Spleen (tissue), 11 donors: ENCODE measurements at regions not wholly inside any gene's neighbourhood (a gene's known extent, or its start where the extent isn't known, plus 50 kb on each side); places are given as distances from the start of the nearest gene placed in this dataset.

ENCODE experiments used
- DNase-seq: peaks from one replicate; pipeline ENCODE4 v3.0.0-alpha.2; 2020
- H3K27ac ChIP-seq, 8 donors: fragments of 200-600 bp; sonication (generic) in 7 of 8; 1 replicate in 4 of 8; 2 replicates in 4 of 8; pipeline versions ENCODE4 v1.5.0 to v1.8.0; 2016 to 2021; ENCODE audit warnings: inconsistent platforms in 4 of 8, mild to moderate bottlenecking in 4 of 8, moderate library complexity in 1 of 8
- H3K27me3 ChIP-seq, 7 donors: fragments of 200-600 bp; sonication (generic) in 6 of 7; replicated peaks in 1 of 7; 1 replicate in 4 of 7; 2 replicates in 3 of 7; pipeline versions ENCODE4 v1.5.0 to v1.8.0; 2016 to 2021; ENCODE audit warnings: inconsistent platforms in 3 of 7, mild to moderate bottlenecking in 1 of 7
- H3K36me3 ChIP-seq, 6 donors: fragments of 200-600 bp; sonication (generic) in 5 of 6; 1 replicate in 4 of 6; 2 replicates in 2 of 6; pipeline versions ENCODE4 v1.5.0 to v1.8.0; 2016 to 2021; ENCODE audit warnings: inconsistent platforms in 2 of 6
- H3K4me1 ChIP-seq, 6 donors: fragments of 200-600 bp; sonication (generic) in 5 of 6; 1 replicate in 3 of 6; 2 replicates in 3 of 6; pipeline versions ENCODE4 v1.5.0 to v1.8.0; 2016 to 2021; ENCODE audit warnings: inconsistent platforms in 3 of 6
- H3K4me3 ChIP-seq, 8 donors: fragments of 200-600 bp; sonication (generic) in 7 of 8; 1 replicate in 4 of 8; 2 replicates in 4 of 8; pipeline versions ENCODE4 v1.5.0 to v1.8.0; 2016 to 2021; ENCODE audit warnings: inconsistent platforms in 4 of 8, mild to moderate bottlenecking in 4 of 8, moderate library complexity in 2 of 8
- H3K9me3 ChIP-seq, 8 donors: fragments of 200-600 bp; sonication (generic) in 7 of 8; 1 replicate in 4 of 8; 2 replicates in 4 of 8; pipeline versions ENCODE4 v1.5.0 to v1.8.0; 2016 to 2021; ENCODE audit warnings: inconsistent platforms in 4 of 8
- POLR2A ChIP-seq, 3 donors: fragments of 450-650 bp; IDR thresholded peaks; one replicate each; pipeline ENCODE4 v1.5.1; 2017; ENCODE audit warnings: antibody characterized with exemption in 3 of 3, mild to moderate bottlenecking in 1 of 3
- POLR2AphosphoS5 ChIP-seq, 3 donors: sonication (generic); formaldehyde crosslinking; IDR thresholded peaks; one replicate each; pipeline ENCODE4 v1.5.1; 2017; ENCODE audit warnings: antibody characterized with exemption in 3 of 3
- WGBS, 5 donors: extraction: QIAGEN DNeasy Blood & Tissue Kit in 3 of 5; methylation state at CpG; one replicate each; pipeline versions ENCODE4 v1.1.5 to v1.1.7; 2013 to 2018; 5-methylcytosine and 5-hydroxymethylcytosine counted together
- intact Hi-C: fragments of 100-400 bp; cut with DNase I; formaldehyde crosslinking; loops from one replicate; pipeline ENCODE4 v1.15.0; 2023; ENCODE audit warnings: low total_unique reads
- TF ChIP-seq, protein P1 (sequence below), 11 experiments: fragments of 200-600 bp in 7 of 11; fragments of 450-650 bp in 4 of 11; sonication (generic) in 4 of 11; IDR thresholded peaks in 8 of 11; conservative IDR thresholded peaks in 3 of 11; 1 replicate in 7 of 11; 2 replicates in 4 of 11; pipeline versions ENCODE4 v1.4.0 to v1.8.0; 2016 to 2021; ENCODE audit warnings: antibody characterized with exemption in 11 of 11, inconsistent platforms in 4 of 11, mild to moderate bottlenecking in 1 of 11
- donor health status: healthy with polysubstance abuse.
- donor health status: DM: no; HTN: no; CAD: no; lungs with moderate emphysema.
- donor health status: DM: no; HTN: no; CAD: no.
- donor health status: Bipolar disorder and iron deficiency.
- donor health status: healthy.
- donor health status: DM: no; HTN: no; CAD: no.
- donor health status: DM: yes; HTN: yes; CAD: no.

DNA sequence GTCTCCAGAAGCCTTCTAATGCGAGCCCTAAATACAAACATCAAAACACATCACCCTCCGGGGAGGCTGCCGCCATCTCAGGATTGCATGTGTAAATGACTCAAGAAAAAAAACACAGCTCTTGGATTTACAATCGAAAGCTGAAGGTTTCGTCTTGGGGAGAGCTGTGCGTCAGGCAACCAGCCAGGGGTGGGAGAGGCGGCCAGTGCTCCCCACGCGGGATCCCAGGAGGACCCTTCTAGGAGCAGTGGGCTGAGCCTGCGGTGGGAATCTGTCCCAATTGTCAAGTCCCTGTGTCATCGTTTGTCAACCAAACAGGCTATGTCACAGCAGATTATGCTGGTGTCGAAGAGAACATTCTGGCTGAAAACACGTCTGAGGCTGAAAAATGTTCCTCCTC, 209.7 kb downstream of the ABCC12 start:
- H3K27ac ChIP-seq, result no peak overlapping the region
- H3K4me3 ChIP-seq, result no peak overlapping the region
- intact Hi-C loops, result no loop called here
- TF ChIP-seq, protein P1, sequence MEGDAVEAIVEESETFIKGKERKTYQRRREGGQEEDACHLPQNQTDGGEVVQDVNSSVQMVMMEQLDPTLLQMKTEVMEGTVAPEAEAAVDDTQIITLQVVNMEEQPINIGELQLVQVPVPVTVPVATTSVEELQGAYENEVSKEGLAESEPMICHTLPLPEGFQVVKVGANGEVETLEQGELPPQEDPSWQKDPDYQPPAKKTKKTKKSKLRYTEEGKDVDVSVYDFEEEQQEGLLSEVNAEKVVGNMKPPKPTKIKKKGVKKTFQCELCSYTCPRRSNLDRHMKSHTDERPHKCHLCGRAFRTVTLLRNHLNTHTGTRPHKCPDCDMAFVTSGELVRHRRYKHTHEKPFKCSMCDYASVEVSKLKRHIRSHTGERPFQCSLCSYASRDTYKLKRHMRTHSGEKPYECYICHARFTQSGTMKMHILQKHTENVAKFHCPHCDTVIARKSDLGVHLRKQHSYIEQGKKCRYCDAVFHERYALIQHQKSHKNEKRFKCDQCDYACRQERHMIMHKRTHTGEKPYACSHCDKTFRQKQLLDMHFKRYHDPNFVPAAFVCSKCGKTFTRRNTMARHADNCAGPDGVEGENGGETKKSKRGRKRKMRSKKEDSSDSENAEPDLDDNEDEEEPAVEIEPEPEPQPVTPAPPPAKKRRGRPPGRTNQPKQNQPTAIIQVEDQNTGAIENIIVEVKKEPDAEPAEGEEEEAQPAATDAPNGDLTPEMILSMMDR (IDR thresholded peaks at IDR 0.05 in 8 of 11, conservative IDR thresholded peaks at IDR 0.05 in 3 of 11), result no peak
- no peak for TF ChIP-seq POLR2AphosphoS5 (IDR thresholded peaks at IDR 0.05)
- TF ChIP-seq POLR2A (IDR thresholded peaks at IDR 0.05), result no peak
- 80 to 87% (median 85%) methylated on average over 13 of the region's 13 CpGs for WGBS, 5 donors
- DNase-seq, result no peak
- no peaks in the 10 kb centered on the region for H3K9me3 ChIP-seq
- H3K36me3 ChIP-seq, result no peaks in the 10 kb centered on the region
- peaks cover 0 to 5% (median 0%) of the 10 kb centered on the region in 7 donors for H3K27me3 ChIP-seq
- peaks cover 0 to 5% (median 0%) of the 10 kb centered on the region in 6 donors for H3K4me1 ChIP-seq

DNA sequence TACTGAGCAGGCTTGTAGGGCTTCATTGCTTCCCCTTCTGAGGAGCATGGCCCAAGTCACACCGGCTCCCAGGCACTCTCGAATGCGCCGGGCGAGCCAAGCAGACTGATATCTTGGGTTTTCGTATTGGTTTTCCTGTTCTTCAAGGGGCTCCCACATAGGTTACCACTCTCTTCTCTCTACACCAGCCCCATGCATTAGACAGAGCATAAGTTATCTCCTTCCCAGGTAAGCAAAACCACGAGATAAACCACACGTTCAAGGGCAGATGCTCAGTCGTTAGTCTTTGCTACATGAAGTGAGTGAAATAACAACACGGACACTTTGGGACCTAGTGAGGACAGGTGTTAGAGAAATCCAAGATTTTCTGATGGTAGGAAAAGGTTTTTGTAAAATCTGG, 211.2 kb downstream of the ABCC12 start:
- Histone ChIP-seq H3K9me3 (no peaks in the 10 kb centered on the region), H3K4me1 (peaks cover 0 to 5% (median 0%) of the 10 kb centered on the region in 6 donors), H3K27ac (no peak overlapping the region), H3K4me3 (no peak overlapping the region), H3K27me3 (peaks cover 0 to 5% (median 0%) of the 10 kb centered on the region in 7 donors), H3K36me3 (no peaks in the 10 kb centered on the region)
- intact Hi-C loops, result no loop called here
- WGBS, 5 donors, result 83 to 91% (median 85%) methylated on average over 10 of the region's 10 CpGs
- no peak for DNase-seq
- TF ChIP-seq, protein P1 (IDR thresholded peaks at IDR 0.05 in 8 of 11, conservative IDR thresholded peaks at IDR 0.05 in 3 of 11), result no peak
- TF ChIP-seq POLR2AphosphoS5 (IDR thresholded peaks at IDR 0.05), result no peak
- no peak for TF ChIP-seq POLR2A (IDR thresholded peaks at IDR 0.05)

DNA sequence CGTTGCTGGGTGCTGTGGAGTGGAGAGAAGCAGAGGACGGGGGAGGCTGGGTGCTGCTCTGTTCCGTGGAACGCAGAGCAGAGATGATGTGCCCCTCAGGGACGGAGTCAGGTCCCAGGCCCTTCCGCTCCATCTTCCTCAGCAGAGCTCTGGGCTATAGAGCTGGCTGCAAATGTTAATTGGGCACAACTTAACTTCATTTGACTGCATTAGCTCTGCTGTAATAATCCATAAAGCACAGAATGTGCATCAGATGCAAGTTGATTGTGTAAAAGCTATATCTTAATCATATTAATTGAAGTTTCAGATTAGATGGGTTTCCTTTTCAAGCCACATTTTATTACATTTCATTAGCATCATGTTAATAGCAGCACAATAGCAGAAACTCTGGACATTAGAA, 212.6 kb downstream of the ABCC12 start:
- DNase-seq, result no peak
- WGBS, 5 donors, result 78 to 90% (median 85%) methylated on average over 6 of the region's 6 CpGs
- no peaks in the 10 kb centered on the region for H3K36me3 ChIP-seq
- H3K4me1 ChIP-seq, result peaks cover 0 to 5% (median 0%) of the 10 kb centered on the region in 6 donors
- no peak overlapping the region for H3K27ac ChIP-seq
- intact Hi-C loops, result no loop called here
- H3K9me3 ChIP-seq, result no peaks in the 10 kb centered on the region
- TF ChIP-seq POLR2A (IDR thresholded peaks at IDR 0.05), result no peak
- TF ChIP-seq, protein P1 (IDR thresholded peaks at IDR 0.05 in 8 of 11, conservative IDR thresholded peaks at IDR 0.05 in 3 of 11), result no peak
- H3K4me3 ChIP-seq, result no peak overlapping the region
- peaks cover 0 to 5% (median 0%) of the 10 kb centered on the region in 7 donors for H3K27me3 ChIP-seq

DNA sequence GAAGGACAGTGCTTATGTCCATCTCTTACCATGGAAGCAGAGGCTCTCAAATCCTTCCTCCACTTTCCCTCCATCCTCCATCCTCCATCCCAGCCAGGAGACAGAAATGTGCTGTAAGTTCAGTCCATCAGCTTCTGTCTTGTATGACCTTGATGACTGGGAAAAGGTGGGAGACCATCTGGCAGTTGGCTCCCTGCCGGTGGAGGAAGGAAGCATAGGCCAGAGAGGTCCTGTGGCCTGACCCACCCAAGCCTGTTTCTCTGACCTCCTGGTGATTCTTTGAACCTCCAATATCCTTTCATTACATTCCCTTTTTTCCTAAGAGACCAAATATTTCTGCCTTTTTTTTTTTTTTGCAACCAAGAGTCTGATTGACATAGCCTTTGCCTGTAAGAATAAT, 215.3 kb downstream of the ABCC12 start:
- Histone ChIP-seq H3K27ac (no peak overlapping the region), H3K4me1 (no peaks in the 10 kb centered on the region), H3K27me3 (peaks cover 0 to 5% (median 0%) of the 10 kb centered on the region in 7 donors), H3K4me3 (no peak overlapping the region), H3K9me3 (peaks cover 0 to 7% (median 0%) of the 10 kb centered on the region in 8 donors), H3K36me3 (no peaks in the 10 kb centered on the region)
- no peak for DNase-seq
- TF ChIP-seq POLR2AphosphoS5 (IDR thresholded peaks at IDR 0.05), result no peak
- intact Hi-C loops, result no loop called here
- WGBS, 5 donors, result 50 to 59% (median 53%) methylated on average over 1 of the region's 1 CpG

DNA sequence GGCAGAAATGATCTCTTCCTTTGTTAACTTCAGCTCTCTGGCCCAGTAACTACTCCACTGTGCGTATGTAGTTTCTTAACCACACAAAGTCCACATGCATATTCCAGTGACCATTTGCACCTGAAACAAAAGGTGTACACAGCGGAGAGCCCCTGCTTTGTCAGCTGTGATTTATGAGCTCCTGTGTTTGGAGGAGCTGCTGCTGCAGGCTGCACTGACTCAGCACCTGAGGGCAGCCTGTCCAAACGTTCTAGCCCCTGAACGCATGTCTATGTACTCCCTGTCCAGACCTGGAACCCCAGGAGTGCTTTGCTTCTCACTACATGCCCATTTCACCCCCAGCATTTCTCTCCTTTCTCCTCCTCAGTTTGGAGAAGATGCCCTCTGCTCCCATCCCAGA, 216.1 kb downstream of the ABCC12 start:
- WGBS, 5 donors, result 74 to 81% (median 79%) methylated on average over 4 of the region's 4 CpGs
- Histone ChIP-seq H3K4me1 (no peaks in the 10 kb centered on the region), H3K4me3 (no peak overlapping the region), H3K27ac (no peak overlapping the region), H3K36me3 (no peaks in the 10 kb centered on the region), H3K27me3 (peaks cover 0 to 5% (median 0%) of the 10 kb centered on the region in 7 donors), H3K9me3 (peaks cover 0 to 11% (median 0%) of the 10 kb centered on the region in 8 donors)
- TF ChIP-seq POLR2AphosphoS5 (IDR thresholded peaks at IDR 0.05), result no peak
- no peak for TF ChIP-seq POLR2A (IDR thresholded peaks at IDR 0.05)
- TF ChIP-seq, protein P1 (IDR thresholded peaks at IDR 0.05 in 8 of 11, conservative IDR thresholded peaks at IDR 0.05 in 3 of 11), result no peak
- no peak for DNase-seq
- intact Hi-C loops, result no loop called here
